ENCODE measurements at regions not wholly inside any gene's neighbourhood (a gene's known extent, or its start where the extent isn't known, plus 50 kb on each side); places are given as distances from the start of the nearest gene placed in this dataset.

GRCh38 chrX:95057341-95057740 lies 1383.3 kb downstream of the FAM133A start:
- no peak for DNase-seq (ENCODE audit: extremely low spot score, unreplicated experiment)
- H3K4me3 Mint-ChIP-seq (ENCODE audit: unreplicated experiment): no peak overlapping the region
- peaks cover 21% of the 10 kb centered on the region for H3K4me1 Mint-ChIP-seq (ENCODE audit: unreplicated experiment)
- no peaks in the 10 kb centered on the region for H3K27me3 Mint-ChIP-seq (ENCODE audit: unreplicated experiment)
- H3K27ac Mint-ChIP-seq (ENCODE audit: unreplicated experiment): no peak overlapping the region
- TF ChIP-seq CTCF (IDR thresholded peaks at IDR 0.05): no peak
- no peaks in the 10 kb centered on the region for H3K36me3 Mint-ChIP-seq (ENCODE audit: unreplicated experiment)
- H3K9me3 Mint-ChIP-seq (ENCODE audit: unreplicated experiment): no peaks in the 10 kb centered on the region

DNA sequence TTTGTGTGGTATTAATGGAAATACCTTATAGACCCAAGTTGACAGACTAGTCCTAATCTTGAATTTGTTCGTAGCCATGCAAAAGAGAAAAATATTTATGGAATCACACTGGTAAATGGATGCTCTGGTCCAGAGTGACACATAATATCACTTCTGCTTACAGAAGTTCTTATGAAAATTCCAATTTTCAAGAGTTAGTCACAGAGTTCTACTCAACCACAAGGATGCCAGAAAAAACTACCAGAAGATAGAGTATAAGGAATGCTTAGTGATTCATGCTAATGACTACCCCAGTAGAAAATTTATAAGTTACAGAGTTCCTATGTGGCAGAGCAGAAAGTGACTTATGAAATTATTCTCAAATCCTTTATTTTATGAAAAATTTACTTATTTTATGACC lies 1384.8 kb downstream of the FAM133A start:
- Mint-ChIP-seq H3K4me3 (ENCODE audit: unreplicated experiment) (no peak overlapping the region), H3K36me3 (ENCODE audit: unreplicated experiment) (no peaks in the 10 kb centered on the region), H3K27me3 (ENCODE audit: unreplicated experiment) (no peaks in the 10 kb centered on the region), H3K9me3 (ENCODE audit: unreplicated experiment) (no peaks in the 10 kb centered on the region), H3K4me1 (ENCODE audit: unreplicated experiment) (peaks cover 27% of the 10 kb centered on the region), H3K27ac (ENCODE audit: unreplicated experiment) (peak overlapping the region; percentile 75)
- TF ChIP-seq CTCF (IDR thresholded peaks at IDR 0.05): no peak
- DNase-seq (ENCODE audit: extremely low spot score, unreplicated experiment): no peak

DNA sequence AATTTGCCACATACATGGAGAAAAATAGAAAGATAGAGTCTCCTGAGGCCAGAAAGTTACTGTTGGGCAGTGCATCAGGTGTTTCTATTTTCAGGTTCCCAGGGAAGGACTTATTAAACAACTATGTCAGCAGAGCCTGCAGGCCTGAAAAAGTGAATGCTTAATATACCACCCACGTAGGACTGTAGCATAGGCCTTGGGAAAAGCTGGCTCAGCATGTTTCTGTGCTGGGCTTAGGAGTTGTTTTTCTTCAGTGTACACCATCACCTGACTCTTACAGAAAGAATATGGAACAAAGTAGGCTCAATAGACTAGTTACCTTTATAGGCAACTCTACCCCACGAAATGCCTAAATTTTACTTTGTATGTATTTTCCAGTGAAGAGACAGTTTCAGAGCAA lies 1385.9 kb downstream of the FAM133A start:
- TF ChIP-seq CTCF (IDR thresholded peaks at IDR 0.05): no peak
- no peaks in the 10 kb centered on the region for H3K36me3 Mint-ChIP-seq (ENCODE audit: unreplicated experiment)
- H3K27me3 Mint-ChIP-seq (ENCODE audit: unreplicated experiment): no peaks in the 10 kb centered on the region
- no peak overlapping the region for H3K27ac Mint-ChIP-seq (ENCODE audit: unreplicated experiment)
- H3K4me3 Mint-ChIP-seq (ENCODE audit: unreplicated experiment): no peak overlapping the region
- no peaks in the 10 kb centered on the region for H3K9me3 Mint-ChIP-seq (ENCODE audit: unreplicated experiment)
- DNase-seq (ENCODE audit: extremely low spot score, unreplicated experiment): no peak
- peaks cover 30% of the 10 kb centered on the region for H3K4me1 Mint-ChIP-seq (ENCODE audit: unreplicated experiment)

GRCh38 chrX:95063554-95063953 lies 1389.5 kb downstream of the FAM133A start:
- H3K27me3 Mint-ChIP-seq (ENCODE audit: unreplicated experiment): no peaks in the 10 kb centered on the region
- H3K27ac Mint-ChIP-seq (ENCODE audit: unreplicated experiment): no peak overlapping the region
- peaks cover 20% of the 10 kb centered on the region for H3K4me1 Mint-ChIP-seq (ENCODE audit: unreplicated experiment)
- H3K9me3 Mint-ChIP-seq (ENCODE audit: unreplicated experiment): no peaks in the 10 kb centered on the region
- DNase-seq (ENCODE audit: extremely low spot score, unreplicated experiment): no peak
- no peaks in the 10 kb centered on the region for H3K36me3 Mint-ChIP-seq (ENCODE audit: unreplicated experiment)
- TF ChIP-seq CTCF (IDR thresholded peaks at IDR 0.05): no peak
- H3K4me3 Mint-ChIP-seq (ENCODE audit: unreplicated experiment): no peak overlapping the region

DNA sequence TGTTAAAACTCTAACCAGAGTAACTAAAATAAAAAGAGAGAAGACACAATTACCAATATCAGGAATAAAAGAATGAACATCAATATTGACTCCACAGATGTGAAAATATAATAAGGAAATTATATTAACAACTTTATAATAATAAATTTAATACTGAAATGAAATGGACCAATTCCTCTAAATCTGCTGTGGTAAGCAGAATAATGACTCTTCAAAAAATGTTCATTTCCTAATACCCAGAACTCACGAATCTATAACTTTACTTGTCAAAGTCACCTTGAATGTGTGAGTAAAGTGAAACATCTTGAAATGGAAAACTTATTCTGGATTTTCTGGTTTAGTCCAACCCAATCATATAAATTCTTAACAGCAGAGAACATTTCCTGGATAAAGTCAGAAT lies 1391.1 kb downstream of the FAM133A start:
- H3K4me1 Mint-ChIP-seq (ENCODE audit: unreplicated experiment): peaks cover 8% of the 10 kb centered on the region
- no peaks in the 10 kb centered on the region for H3K36me3 Mint-ChIP-seq (ENCODE audit: unreplicated experiment)
- H3K27me3 Mint-ChIP-seq (ENCODE audit: unreplicated experiment): no peaks in the 10 kb centered on the region
- no peak overlapping the region for H3K4me3 Mint-ChIP-seq (ENCODE audit: unreplicated experiment)
- no peak for TF ChIP-seq CTCF (IDR thresholded peaks at IDR 0.05)
- no peak for DNase-seq (ENCODE audit: extremely low spot score, unreplicated experiment)
- no peak overlapping the region for H3K27ac Mint-ChIP-seq (ENCODE audit: unreplicated experiment)
- no peaks in the 10 kb centered on the region for H3K9me3 Mint-ChIP-seq (ENCODE audit: unreplicated experiment)
